ENCODE measurements at regions not wholly inside any gene's neighbourhood (a gene's known extent, or its start where the extent isn't known, plus 50 kb on each side); places are given as distances from the start of the nearest gene placed in this dataset.
"Not testable (repeated sequence)": the region's sequence is repeated elsewhere in the genome, so short reads cannot be mapped to it uniquely, and the experiment has no call there.

DNA sequence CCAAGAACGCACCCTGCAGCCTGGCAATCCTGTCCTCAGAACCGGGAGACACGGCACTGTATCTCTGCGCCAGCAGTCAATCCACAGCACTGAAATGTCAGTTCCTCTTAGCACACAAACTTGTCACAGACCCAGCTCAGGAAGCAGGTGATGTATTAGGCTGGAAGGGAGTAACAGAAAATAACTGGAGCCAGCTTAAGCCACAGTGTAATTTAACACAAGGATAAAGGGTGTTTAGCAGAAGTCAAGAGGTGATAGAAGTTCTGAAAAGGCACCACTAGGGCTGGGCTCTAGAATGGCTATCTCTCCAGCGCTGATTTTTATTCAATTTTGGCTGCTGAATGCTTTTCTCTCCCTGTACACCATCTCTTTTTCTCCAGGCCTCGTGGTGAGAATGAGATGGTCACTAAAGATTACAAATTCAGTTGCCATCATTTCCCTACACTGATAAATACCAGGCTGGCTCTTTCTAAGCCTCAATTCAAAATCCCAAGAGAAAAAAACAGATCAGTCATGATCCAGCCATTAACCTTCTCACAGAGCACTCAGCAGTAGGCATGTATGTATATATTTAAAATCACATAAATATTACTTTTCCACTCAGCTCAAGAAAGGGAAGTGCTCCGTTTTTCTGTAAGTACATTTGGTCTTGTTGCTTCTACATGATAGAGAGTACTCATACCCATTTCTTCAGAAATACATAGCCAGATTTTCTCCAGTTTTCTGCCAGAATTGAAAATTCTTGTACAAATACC, 102.7 kb upstream of the PRSS1 start:
- H3K27ac ChIP-seq (ENCODE audit: insufficient read depth, low read length), result no peak overlapping the region

DNA sequence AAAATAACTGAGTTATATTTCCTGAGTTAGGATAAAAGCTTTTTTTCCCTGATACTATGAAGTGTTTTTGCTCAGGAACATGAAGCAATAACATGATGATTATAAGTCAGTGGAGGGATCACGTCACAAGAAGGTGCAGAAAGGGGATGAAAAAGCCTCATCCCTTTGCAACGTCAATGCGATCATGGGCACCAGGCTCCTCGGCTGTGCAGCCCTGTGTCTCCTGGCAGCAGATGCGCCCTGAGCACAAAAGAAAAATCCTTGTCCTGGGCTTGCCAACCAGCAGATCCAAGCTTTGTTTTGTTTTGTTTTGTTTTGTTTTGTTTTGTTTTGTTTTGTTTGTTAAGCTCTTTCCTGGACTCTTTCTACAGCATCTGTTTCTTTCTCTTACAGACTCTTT, 103.5 kb upstream of the PRSS1 start:
- Histone ChIP-seq H3K9ac (ENCODE audit: insufficient read depth, low read length) (no peak overlapping the region), H2AFZ (ENCODE audit: low read length) (no peak overlapping the region), H3K79me2 (ENCODE audit: control insufficient read depth, insufficient read depth, low read length) (no peaks in the 10 kb centered on the region), H3K9me3 (ENCODE audit: control insufficient read depth, insufficient read depth, low read depth, low read length) (no peaks in the 10 kb centered on the region), H3K36me3 (ENCODE audit: control insufficient read depth, insufficient read depth, low read length) (no peaks in the 10 kb centered on the region), H3K4me2 (ENCODE audit: extremely low read depth, insufficient read depth, low read length) (no peak overlapping the region), H4K20me1 (ENCODE audit: control insufficient read depth, extremely low read depth, insufficient read depth, low read length) (no peaks in the 10 kb centered on the region), H3K27ac (ENCODE audit: insufficient read depth, low read length) (no peak overlapping the region), H3K4me3 (replicated peaks in 1 of 4; ENCODE audit: control extremely low read depth in 1 of 4, insufficient read depth in 1 of 4, low read depth in 3 of 4, low read length in 4 of 4) (no peak overlapping the region), H3K4me1 (ENCODE audit: control insufficient read depth, extremely low read depth, insufficient read depth, low read length) (no peaks in the 10 kb centered on the region), H3K27me3 (ENCODE audit: control insufficient read depth, insufficient read depth, low read length) (peaks cover 11% of the 10 kb centered on the region)
- DNase-seq (ENCODE audit: low read depth in 2 of 2), result no peak
- TF ChIP-seq, protein P1, sequence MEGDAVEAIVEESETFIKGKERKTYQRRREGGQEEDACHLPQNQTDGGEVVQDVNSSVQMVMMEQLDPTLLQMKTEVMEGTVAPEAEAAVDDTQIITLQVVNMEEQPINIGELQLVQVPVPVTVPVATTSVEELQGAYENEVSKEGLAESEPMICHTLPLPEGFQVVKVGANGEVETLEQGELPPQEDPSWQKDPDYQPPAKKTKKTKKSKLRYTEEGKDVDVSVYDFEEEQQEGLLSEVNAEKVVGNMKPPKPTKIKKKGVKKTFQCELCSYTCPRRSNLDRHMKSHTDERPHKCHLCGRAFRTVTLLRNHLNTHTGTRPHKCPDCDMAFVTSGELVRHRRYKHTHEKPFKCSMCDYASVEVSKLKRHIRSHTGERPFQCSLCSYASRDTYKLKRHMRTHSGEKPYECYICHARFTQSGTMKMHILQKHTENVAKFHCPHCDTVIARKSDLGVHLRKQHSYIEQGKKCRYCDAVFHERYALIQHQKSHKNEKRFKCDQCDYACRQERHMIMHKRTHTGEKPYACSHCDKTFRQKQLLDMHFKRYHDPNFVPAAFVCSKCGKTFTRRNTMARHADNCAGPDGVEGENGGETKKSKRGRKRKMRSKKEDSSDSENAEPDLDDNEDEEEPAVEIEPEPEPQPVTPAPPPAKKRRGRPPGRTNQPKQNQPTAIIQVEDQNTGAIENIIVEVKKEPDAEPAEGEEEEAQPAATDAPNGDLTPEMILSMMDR (conservative IDR thresholded peaks at IDR 0.05 in 1 of 2, IDR thresholded peaks at IDR 0.05 in 1 of 2; ENCODE audit: low read depth in 1 of 2, low read length in 2 of 2), result no peak
- no peak for TF ChIP-seq EZH2 (IDR thresholded peaks at IDR 0.05; ENCODE audit: low read length, missing control alignments)

More for the DNA sequence above, 102.7 kb upstream of the PRSS1 start:
- Histone ChIP-seq H3K79me2 (ENCODE audit: control insufficient read depth, insufficient read depth, low read length) (no peaks in the 10 kb centered on the region), H3K4me1 (ENCODE audit: control insufficient read depth, extremely low read depth, insufficient read depth, low read length) (no peaks in the 10 kb centered on the region), H3K9me3 (ENCODE audit: control insufficient read depth, insufficient read depth, low read depth, low read length) (no peaks in the 10 kb centered on the region), H3K4me3 (replicated peaks in 1 of 4; ENCODE audit: control extremely low read depth in 1 of 4, insufficient read depth in 1 of 4, low read depth in 3 of 4, low read length in 4 of 4) (no peak overlapping the region), H3K27me3 (ENCODE audit: control insufficient read depth, insufficient read depth, low read length) (peaks cover 7% of the 10 kb centered on the region), H3K4me2 (ENCODE audit: extremely low read depth, insufficient read depth, low read length) (no peak overlapping the region), H4K20me1 (ENCODE audit: control insufficient read depth, extremely low read depth, insufficient read depth, low read length) (no peaks in the 10 kb centered on the region), H3K36me3 (ENCODE audit: control insufficient read depth, insufficient read depth, low read length) (no peaks in the 10 kb centered on the region), H2AFZ (ENCODE audit: low read length) (no peak overlapping the region), H3K9ac (ENCODE audit: insufficient read depth, low read length) (no peak overlapping the region)
- DNase-seq (ENCODE audit: low read depth in 2 of 2), result no peak
- no peak for TF ChIP-seq EZH2 (IDR thresholded peaks at IDR 0.05; ENCODE audit: low read length, missing control alignments)
- TF ChIP-seq, protein P1 (conservative IDR thresholded peaks at IDR 0.05 in 1 of 2, IDR thresholded peaks at IDR 0.05 in 1 of 2; ENCODE audit: low read depth in 1 of 2, low read length in 2 of 2), result no peak

DNA sequence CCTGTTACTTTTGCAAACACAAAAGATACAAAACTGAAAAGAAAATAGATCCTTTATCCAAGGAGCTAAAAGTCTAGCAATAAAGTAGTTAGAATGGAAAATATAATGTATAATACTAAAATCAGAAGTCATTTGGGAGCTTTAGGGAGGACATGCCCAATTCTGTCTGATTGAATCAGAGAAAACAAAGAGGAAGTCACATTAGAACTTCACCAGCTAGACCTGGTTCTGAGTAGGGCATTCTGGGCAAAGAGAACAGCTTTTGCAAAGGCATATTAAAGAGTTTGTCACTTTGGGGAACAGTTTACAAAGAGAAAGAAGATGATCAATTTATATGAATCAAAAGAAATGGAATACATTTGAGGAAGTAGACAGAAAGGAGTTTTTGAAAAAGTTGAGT, 107.0 kb upstream of the PRSS1 start:
- Histone ChIP-seq H3K9ac (ENCODE audit: insufficient read depth, low read length) (no peak overlapping the region), H2AFZ (ENCODE audit: low read length) (no peak overlapping the region), H4K20me1 (ENCODE audit: control insufficient read depth, extremely low read depth, insufficient read depth, low read length) (no peaks in the 10 kb centered on the region), H3K4me2 (ENCODE audit: extremely low read depth, insufficient read depth, low read length) (no peak overlapping the region), H3K4me1 (ENCODE audit: control insufficient read depth, extremely low read depth, insufficient read depth, low read length) (no peaks in the 10 kb centered on the region), H3K27ac (ENCODE audit: insufficient read depth, low read length) (no peak overlapping the region), H3K36me3 (ENCODE audit: control insufficient read depth, insufficient read depth, low read length) (no peaks in the 10 kb centered on the region), H3K79me2 (ENCODE audit: control insufficient read depth, insufficient read depth, low read length) (no peaks in the 10 kb centered on the region), H3K27me3 (ENCODE audit: control insufficient read depth, insufficient read depth, low read length) (peaks cover 11% of the 10 kb centered on the region), H3K9me3 (ENCODE audit: control insufficient read depth, insufficient read depth, low read depth, low read length) (no peaks in the 10 kb centered on the region), H3K4me3 (replicated peaks in 1 of 4; ENCODE audit: control extremely low read depth in 1 of 4, insufficient read depth in 1 of 4, low read depth in 3 of 4, low read length in 4 of 4) (no peak overlapping the region)
- TF ChIP-seq EZH2 (IDR thresholded peaks at IDR 0.05; ENCODE audit: low read length, missing control alignments), result no peak
- TF ChIP-seq, protein P1 (conservative IDR thresholded peaks at IDR 0.05 in 1 of 2, IDR thresholded peaks at IDR 0.05 in 1 of 2; ENCODE audit: low read depth in 1 of 2, low read length in 2 of 2), result no peak
- DNase-seq (ENCODE audit: low read depth in 2 of 2), result no peak

DNA sequence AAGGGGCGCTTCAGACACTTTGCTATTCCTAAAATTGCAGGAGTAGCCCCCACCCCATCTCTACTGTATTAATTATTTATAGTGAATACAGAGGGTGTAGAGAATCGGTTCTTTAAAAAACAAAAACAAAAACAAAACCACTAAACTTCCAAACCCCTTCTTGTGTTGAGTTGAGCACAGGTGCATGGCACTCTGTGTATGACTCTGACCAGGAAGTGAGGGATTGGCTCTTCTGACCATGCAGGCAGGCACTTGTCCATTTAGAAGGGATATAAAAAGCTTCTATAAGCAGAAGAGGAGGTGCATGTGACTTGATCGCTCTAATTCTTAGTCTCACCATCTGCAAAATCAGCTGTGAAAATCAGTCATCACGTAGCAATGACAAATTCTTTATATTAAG, 108.0 kb upstream of the PRSS1 start:
- not testable (repeated sequence) for H3K79me2 ChIP-seq (ENCODE audit: control insufficient read depth, insufficient read depth, low read length); H3K9me3 ChIP-seq (ENCODE audit: control insufficient read depth, insufficient read depth, low read depth, low read length); H3K4me1 ChIP-seq (ENCODE audit: control insufficient read depth, extremely low read depth, insufficient read depth, low read length); DNase-seq (ENCODE audit: low read depth in 2 of 2); H3K4me3 ChIP-seq (replicated peaks in 1 of 4; ENCODE audit: control extremely low read depth in 1 of 4, insufficient read depth in 1 of 4, low read depth in 3 of 4, low read length in 4 of 4); H3K27ac ChIP-seq (ENCODE audit: insufficient read depth, low read length); H3K36me3 ChIP-seq (ENCODE audit: control insufficient read depth, insufficient read depth, low read length); H3K4me2 ChIP-seq (ENCODE audit: extremely low read depth, insufficient read depth, low read length); H3K27me3 ChIP-seq (ENCODE audit: control insufficient read depth, insufficient read depth, low read length); H4K20me1 ChIP-seq (ENCODE audit: control insufficient read depth, extremely low read depth, insufficient read depth, low read length); H3K9ac ChIP-seq (ENCODE audit: insufficient read depth, low read length); H2AFZ ChIP-seq (ENCODE audit: low read length)
